CD4-positive, alpha-beta T cell (primary cell): ENCODE measurements at regions not wholly inside any gene's neighbourhood (a gene's known extent, or its start where the extent isn't known, plus 50 kb on each side); places are given as distances from the start of the nearest gene placed in this dataset.
A peak's percentile ranks its signal among the peaks of the same experiment; 100 is the strongest.
"Not testable (repeated sequence)": the region's sequence is repeated elsewhere in the genome, so short reads cannot be mapped to it uniquely, and the experiment has no call there.

Experiments
- ATAC-seq: fragments of 200-7000 bp; cut with Tn5 transposase; one replicate; pipeline ENCODE4 v1.10.0; 2022; ENCODE audit warnings: mild to moderate bottlenecking; ENCODE audit not compliant: poor library complexity
- CTCF ChIA-PET: fragments of 350-600 bp; sonication (Branson Sonifier 250); formaldehyde crosslinking; loops from one replicate; lab custom pipeline; 2021; ENCODE audit warnings: antibody characterized with exemption, inconsistent platforms; lab: Charles Lee
- POLR2A ChIA-PET: fragments of 350-600 bp; sonication (Branson Sonifier 250); formaldehyde crosslinking; loops from one replicate; lab custom pipeline; 2021; ENCODE audit warnings: antibody characterized with exemption, inconsistent platforms; lab: Charles Lee
- DNase-seq, 14 experiments: peaks; one replicate each; pipeline ENCODE4 v3.0.0-alpha.2; 2013 to 2020; ENCODE audit warnings: mixed read lengths in 2 of 14
- H3K27ac ChIP-seq, 2 donors: one replicate each; pipeline versions ENCODE4 v1.5.1 to v1.7.0; 2013; ENCODE audit warnings: low read length in 2 of 2, low read depth in 1 of 2, mild to moderate bottlenecking in 1 of 2
- H3K27me3 ChIP-seq, 2 experiments: 1 replicate in 1 of 2; 2 replicates in 1 of 2; pipeline versions ENCODE4 v1.6.1 to v1.7.0; 2013; ENCODE audit warnings: low read length in 2 of 2, control low read depth in 1 of 2, mild to moderate bottlenecking in 1 of 2, moderate library complexity in 1 of 2; ENCODE audit not compliant: insufficient read depth in 2 of 2, control insufficient read depth in 1 of 2
- H3K36me3 ChIP-seq: one replicate; pipeline ENCODE4 v1.6.1; 2013; ENCODE audit warnings: low read length, control low read depth; ENCODE audit not compliant: insufficient read depth
- H3K4me1 ChIP-seq: one replicate; pipeline ENCODE4 v1.6.1; 2013; ENCODE audit warnings: low read length, control low read depth; ENCODE audit not compliant: insufficient read depth
- H3K4me3 ChIP-seq: one replicate; pipeline ENCODE4 v1.5.1; 2013; ENCODE audit warnings: mild to moderate bottlenecking, low read length, moderate library complexity
- H3K9me3 ChIP-seq, 2 experiments: 1 replicate in 1 of 2; 2 replicates in 1 of 2; pipeline versions ENCODE4 v1.6.1 to v1.7.0; 2013; ENCODE audit warnings: low read length in 2 of 2, mild to moderate bottlenecking in 2 of 2, control low read depth in 1 of 2, moderate library complexity in 1 of 2; ENCODE audit not compliant: control insufficient read depth in 1 of 2, insufficient read depth in 1 of 2
- H3K27ac Mint-ChIP-seq: one replicate; pipeline ENCODE4 v1.8.0; 2020; ENCODE audit warnings: mixed read lengths
- H3K27me3 Mint-ChIP-seq: one replicate; pipeline ENCODE4 v1.8.0; 2021; ENCODE audit warnings: mixed read lengths
- H3K36me3 Mint-ChIP-seq: one replicate; pipeline ENCODE4 v1.8.0; 2021; ENCODE audit warnings: low read depth, mixed read lengths
- H3K4me1 Mint-ChIP-seq: one replicate; pipeline ENCODE4 v1.8.0; 2021; ENCODE audit warnings: low read depth, mixed read lengths
- H3K4me3 Mint-ChIP-seq: one replicate; pipeline ENCODE4 v1.8.0; 2020; ENCODE audit warnings: mild to moderate bottlenecking, mixed read lengths
- H3K9me3 Mint-ChIP-seq: one replicate; pipeline ENCODE4 v1.8.0; 2020; ENCODE audit warnings: mixed read lengths
- CTCF ChIP-seq: fragments of 200-600 bp; IDR thresholded peaks from one replicate; pipeline ENCODE4 v1.8.0; 2022; ENCODE audit warnings: antibody characterized with exemption, mild to moderate bottlenecking
- intact Hi-C, 2 experiments: fragments of 100-400 bp; cut with DNase I in 1 of 2; cut with micrococcal nuclease in 1 of 2; formaldehyde crosslinking; loops; one replicate each; pipeline versions ENCODE4 v1.15.1 to v1.9.0; 2023 to 2025; cut with DNase I, micrococcal nuclease

- Mint-ChIP-seq H3K27me3 (peaks cover 17% of the 10 kb centered on the region), H3K36me3 (no peaks in the 10 kb centered on the region), H3K9me3 (no peaks in the 10 kb centered on the region), H3K4me1 (no peaks in the 10 kb centered on the region), H3K4me3 (no peak overlapping the region), H3K27ac (no peak overlapping the region)
- Histone ChIP-seq H3K4me3 (no peak overlapping the region), H3K27ac (no peak overlapping the region), H3K27me3 (peaks cover 3% of the 10 kb centered on the region in 2 experiments), H3K9me3 (no peaks in the 10 kb centered on the region), H3K4me1 (peaks cover 4% of the 10 kb centered on the region), H3K36me3 (no peaks in the 10 kb centered on the region)
- intact Hi-C loops, result loop anchor here (1.0 to 5.0 kb wide), 4 partner anchors 198 to 354 kb away; partner anchors contain the start of genes MGAT5B (in 1 of the 2) and MXRA7 (in 1 of the 2)
- TF ChIP-seq CTCF, result no peak
- no peak for DNase-seq
- ATAC-seq, result no peak
- POLR2A ChIA-PET, result interaction anchor here (0.8 to 1.1 kb wide), 2 partner anchors 169 to 329 kb away, joined by 3 read pairs; no protein-coding TSS in a partner anchor
- CTCF ChIA-PET, result interaction anchor here (1.4 to 5.4 kb wide), 2 partner anchors 10 to 198 kb away, joined by 7 to 25 read pairs; partner anchors contain the start of gene MGAT5B
Measured at GRCh38 chr17:77066165-77066564, 74.6 kb upstream of the SEC14L1 start.

- peak; percentile 26 to 76 (median 44) for DNase-seq
- H3K36me3 Mint-ChIP-seq, H3K27ac Mint-ChIP-seq, H3K4me1 Mint-ChIP-seq, H3K4me1 ChIP-seq, H3K27ac ChIP-seq, H3K9me3 ChIP-seq, H3K4me3 Mint-ChIP-seq, H3K27me3 ChIP-seq, H3K36me3 ChIP-seq, H3K4me3 ChIP-seq, H3K9me3 Mint-ChIP-seq: not testable (repeated sequence)
- POLR2A ChIA-PET, result interaction anchor here (0.8 to 1.1 kb wide), 2 partner anchors 168 to 330 kb away, joined by 3 read pairs; no protein-coding TSS in a partner anchor
- peak; percentile 75 for TF ChIP-seq CTCF
- intact Hi-C loops, result loop anchor here (1.0 to 5.0 kb wide), 4 partner anchors 199 to 355 kb away; partner anchors contain the start of genes MGAT5B (in 2 of the 2) and MXRA7 (in 1 of the 2)
- peak; percentile 71 for ATAC-seq
- CTCF ChIA-PET, result interaction anchor here (1.4 to 5.4 kb wide), 3 partner anchors 11 to 199 kb away, joined by 7 to 25 read pairs (median 9); partner anchors contain the start of gene MGAT5B
- H3K27me3 Mint-ChIP-seq, result peaks cover 22% of the 10 kb centered on the region
Measured at GRCh38 chr17:77066726-77067409, 73.9 kb upstream of the SEC14L1 start.

- Histone ChIP-seq H3K36me3 (no peaks in the 10 kb centered on the region), H3K4me1 (peaks cover 4% of the 10 kb centered on the region), H3K9me3 (no peaks in the 10 kb centered on the region), H3K4me3 (no peak overlapping the region), H3K27ac (no peak overlapping the region), H3K27me3 (peaks cover 7 to 12% of the 10 kb centered on the region in 2 experiments)
- no peak for DNase-seq
- CTCF ChIA-PET, result interaction anchor here (2.4 kb wide), 1 partner anchor 13 kb away, joined by 9 read pairs; no protein-coding TSS in a partner anchor
- TF ChIP-seq CTCF, result no peak
- no peak for ATAC-seq
- intact Hi-C loops, result loop anchor here in 1 of 2 experiments (5.0 kb wide), 1 partner anchor 357 kb away; the partner anchor contains the start of gene MXRA7
- no peak overlapping the region for H3K27ac Mint-ChIP-seq
- no peaks in the 10 kb centered on the region for H3K4me1 Mint-ChIP-seq
- no peak overlapping the region for H3K4me3 Mint-ChIP-seq
- POLR2A ChIA-PET, result no interaction called here
- no peaks in the 10 kb centered on the region for H3K9me3 Mint-ChIP-seq
- peaks cover 35% of the 10 kb centered on the region for H3K27me3 Mint-ChIP-seq
- H3K36me3 Mint-ChIP-seq, result no peaks in the 10 kb centered on the region
Measured at GRCh38 chr17:77068915-77069314, 71.9 kb upstream of the SEC14L1 start.
